Astrocyte (in vitro differentiated cells and primary cell): ENCODE measurements at regions not wholly inside any gene's neighbourhood (a gene's known extent, or its start where the extent isn't known, plus 50 kb on each side); places are given as distances from the start of the nearest gene placed in this dataset.

Source experiments
- DNase-seq: peaks from one replicate; pipeline ENCODE4 v3.0.0-alpha.2; 2010; ENCODE audit warnings: low read depth
- FAIRE-seq: peaks from 2 replicates; lab custom pipeline; 2011; peaks lifted over from hg19 to GRCh38; lab: Jason Lieb, UNC
- H2AFZ ChIP-seq: 2 replicates; pipeline ENCODE4 v1.6.0; 2012; ENCODE audit warnings: low read depth, low read length, inconsistent platforms
- H3K27ac ChIP-seq: 2 replicates; pipeline ENCODE4 v1.5.1; 2011; ENCODE audit warnings: low read depth, low read length, inconsistent platforms
- H3K27me3 ChIP-seq: 2 replicates; pipeline ENCODE4 v1.6.0; 2011; ENCODE audit warnings: low read length, inconsistent platforms; ENCODE audit not compliant: insufficient read depth
- H3K36me3 ChIP-seq: 2 replicates; pipeline ENCODE4 v1.5.1; 2011; ENCODE audit warnings: low read length, inconsistent platforms; ENCODE audit not compliant: insufficient read depth
- H3K4me1 ChIP-seq: 2 replicates; pipeline ENCODE4 v1.5.1; 2011; ENCODE audit warnings: low read length, inconsistent platforms; ENCODE audit not compliant: insufficient read depth
- H3K4me2 ChIP-seq: 2 replicates; pipeline ENCODE4 v1.6.0; 2012; ENCODE audit warnings: low read length, inconsistent platforms
- H3K4me3 ChIP-seq: 2 replicates; pipeline ENCODE4 v1.5.1; 2011; ENCODE audit warnings: low read depth, mild to moderate bottlenecking, low read length, inconsistent platforms; ENCODE audit not compliant: insufficient read depth
- H3K79me2 ChIP-seq: 2 replicates; pipeline ENCODE4 v1.6.0; 2012; ENCODE audit warnings: mild to moderate bottlenecking, low read length, inconsistent platforms; ENCODE audit not compliant: insufficient read depth
- H3K9ac ChIP-seq: 2 replicates; pipeline ENCODE4 v1.6.0; 2012; ENCODE audit warnings: mild to moderate bottlenecking, low read length, inconsistent platforms
- H3K9me3 ChIP-seq: 2 replicates; pipeline ENCODE4 v1.5.1; 2012; ENCODE audit warnings: low read depth, mild to moderate bottlenecking, low read length, inconsistent platforms; ENCODE audit not compliant: insufficient read depth
- H4K20me1 ChIP-seq: 2 replicates; pipeline ENCODE4 v1.6.0; 2012; ENCODE audit warnings: low read length, inconsistent platforms; ENCODE audit not compliant: insufficient read depth
- H3K27ac Mint-ChIP-seq: one replicate; pipeline ENCODE4 v1.8.0; 2021; ENCODE audit warnings: mild to moderate bottlenecking, mixed read lengths; ENCODE audit not compliant: unreplicated experiment
- H3K27me3 Mint-ChIP-seq: one replicate; pipeline ENCODE4 v1.8.0; 2021; ENCODE audit warnings: low read depth, mixed read lengths; ENCODE audit not compliant: unreplicated experiment
- H3K36me3 Mint-ChIP-seq: one replicate; pipeline ENCODE4 v1.8.0; 2021; ENCODE audit warnings: low read depth, mixed read lengths; ENCODE audit not compliant: unreplicated experiment
- H3K4me1 Mint-ChIP-seq: one replicate; pipeline ENCODE4 v1.8.0; 2021; ENCODE audit warnings: low read depth, mixed read lengths; ENCODE audit not compliant: unreplicated experiment
- H3K4me3 Mint-ChIP-seq: one replicate; pipeline ENCODE4 v1.8.0; 2021; ENCODE audit warnings: mild to moderate bottlenecking, moderate library complexity, mixed read lengths; ENCODE audit not compliant: unreplicated experiment
- H3K9me3 Mint-ChIP-seq: one replicate; pipeline ENCODE4 v1.8.0; 2021; ENCODE audit warnings: mild to moderate bottlenecking, mixed read lengths; ENCODE audit not compliant: unreplicated experiment
- EZH2 ChIP-seq: IDR thresholded peaks from 2 replicates; pipeline ENCODE4 v1.6.1; 2012; ENCODE audit warnings: mild to moderate bottlenecking, low read length, inconsistent platforms; ENCODE audit not compliant: insufficient read depth
- TF ChIP-seq, protein P1 (sequence below): IDR thresholded peaks from 2 replicates; pipeline ENCODE4 v1.5.1; 2011; ENCODE audit warnings: low read depth, mild to moderate bottlenecking, inconsistent platforms, low read length, moderate library complexity; ENCODE audit not compliant: insufficient read depth

DNA sequence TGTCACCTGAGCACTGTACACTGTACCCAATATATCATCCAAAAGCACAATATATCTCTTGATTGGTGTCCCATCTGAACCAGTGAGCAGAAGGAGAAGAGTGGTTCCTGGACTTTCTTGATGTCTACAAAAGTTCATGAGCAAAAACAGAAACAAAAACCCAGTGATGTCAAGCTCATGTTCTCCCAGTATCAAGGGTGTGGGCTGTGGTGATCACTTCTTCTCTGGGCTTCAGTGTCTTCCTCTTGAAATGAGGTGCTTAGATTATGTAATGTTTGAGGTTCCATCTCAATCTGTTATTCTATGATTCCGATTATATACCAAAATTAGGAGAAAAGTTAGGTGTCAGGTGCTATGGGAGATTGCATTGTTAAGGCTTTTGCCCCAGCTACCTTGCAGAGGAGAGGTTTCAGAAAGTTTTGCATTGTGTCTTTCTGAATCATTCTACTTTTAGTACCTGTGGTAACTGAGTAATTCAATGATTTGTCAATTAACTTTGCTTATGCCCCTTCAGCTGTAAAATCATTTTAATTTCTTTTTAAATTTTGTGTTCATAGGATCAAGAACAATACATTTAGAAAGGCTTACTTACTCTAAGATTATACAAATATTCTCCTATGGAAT, 122.0 kb upstream of the EOMES start:
- no peak overlapping the region for H3K4me3 Mint-ChIP-seq
- Histone ChIP-seq H3K27me3 (no peaks in the 10 kb centered on the region), H3K9me3 (peaks cover 3% of the 10 kb centered on the region), H3K4me2 (no peak overlapping the region), H3K36me3 (no peaks in the 10 kb centered on the region), H3K9ac (no peak overlapping the region), H3K4me1 (no peaks in the 10 kb centered on the region), H3K4me3 (no peak overlapping the region), H3K79me2 (no peaks in the 10 kb centered on the region), H2AFZ (no peak overlapping the region), H3K27ac (no peak overlapping the region), H4K20me1 (no peaks in the 10 kb centered on the region)
- H3K36me3 Mint-ChIP-seq: no peaks in the 10 kb centered on the region
- H3K27ac Mint-ChIP-seq: no peak overlapping the region
- no peak for TF ChIP-seq EZH2
- TF ChIP-seq, protein P1, sequence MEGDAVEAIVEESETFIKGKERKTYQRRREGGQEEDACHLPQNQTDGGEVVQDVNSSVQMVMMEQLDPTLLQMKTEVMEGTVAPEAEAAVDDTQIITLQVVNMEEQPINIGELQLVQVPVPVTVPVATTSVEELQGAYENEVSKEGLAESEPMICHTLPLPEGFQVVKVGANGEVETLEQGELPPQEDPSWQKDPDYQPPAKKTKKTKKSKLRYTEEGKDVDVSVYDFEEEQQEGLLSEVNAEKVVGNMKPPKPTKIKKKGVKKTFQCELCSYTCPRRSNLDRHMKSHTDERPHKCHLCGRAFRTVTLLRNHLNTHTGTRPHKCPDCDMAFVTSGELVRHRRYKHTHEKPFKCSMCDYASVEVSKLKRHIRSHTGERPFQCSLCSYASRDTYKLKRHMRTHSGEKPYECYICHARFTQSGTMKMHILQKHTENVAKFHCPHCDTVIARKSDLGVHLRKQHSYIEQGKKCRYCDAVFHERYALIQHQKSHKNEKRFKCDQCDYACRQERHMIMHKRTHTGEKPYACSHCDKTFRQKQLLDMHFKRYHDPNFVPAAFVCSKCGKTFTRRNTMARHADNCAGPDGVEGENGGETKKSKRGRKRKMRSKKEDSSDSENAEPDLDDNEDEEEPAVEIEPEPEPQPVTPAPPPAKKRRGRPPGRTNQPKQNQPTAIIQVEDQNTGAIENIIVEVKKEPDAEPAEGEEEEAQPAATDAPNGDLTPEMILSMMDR: no peak
- DNase-seq (no peak), FAIRE-seq (no peak)
- H3K9me3 Mint-ChIP-seq: no peaks in the 10 kb centered on the region
- peaks cover 2% of the 10 kb centered on the region for H3K27me3 Mint-ChIP-seq
- H3K4me1 Mint-ChIP-seq: no peaks in the 10 kb centered on the region

DNA sequence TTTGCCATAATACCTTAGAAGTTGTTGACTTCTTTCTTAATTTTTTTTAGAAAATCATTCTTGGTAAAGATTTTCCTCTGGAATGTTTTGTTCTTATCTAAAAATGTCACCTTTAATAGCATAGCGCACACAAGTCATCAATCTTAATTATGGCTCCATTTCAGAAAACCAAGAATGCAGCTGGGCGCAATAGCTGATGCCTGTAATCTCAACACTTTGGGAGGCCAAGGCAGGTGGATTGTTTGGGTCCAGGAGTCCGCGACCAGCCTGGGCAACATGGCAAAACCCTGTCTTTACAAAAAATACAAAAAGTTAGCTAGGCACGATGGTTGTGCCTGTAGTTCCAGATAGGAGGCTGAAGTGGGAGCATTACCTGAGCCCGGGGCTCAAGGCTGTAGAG, 125.6 kb upstream of the EOMES start:
- Mint-ChIP-seq H3K36me3 (no peaks in the 10 kb centered on the region), H3K27me3 (no peaks in the 10 kb centered on the region)

DNA sequence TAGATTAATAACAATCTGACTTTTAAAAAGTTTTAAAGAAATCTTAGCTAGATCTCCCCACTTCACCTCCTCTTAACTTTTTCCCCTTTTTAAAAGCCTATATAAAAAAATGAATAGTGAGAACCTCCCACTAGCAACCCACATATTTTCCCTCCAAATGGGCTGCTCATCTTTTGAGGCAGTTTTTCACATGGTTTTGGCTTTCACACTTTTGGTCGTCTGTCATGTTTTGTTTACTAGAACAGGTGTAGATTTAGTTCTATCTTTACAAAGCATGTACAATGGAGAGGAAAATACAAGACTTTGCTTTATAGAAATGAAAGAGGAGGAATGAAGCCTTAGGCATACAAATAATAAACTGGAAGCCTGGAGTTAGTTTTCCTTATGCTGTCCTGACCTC, 126.7 kb upstream of the EOMES start:
- no peaks in the 10 kb centered on the region for H4K20me1 ChIP-seq
- no peak for FAIRE-seq
- no peak overlapping the region for H3K4me2 ChIP-seq
- H3K9me3 ChIP-seq: no peaks in the 10 kb centered on the region
- no peaks in the 10 kb centered on the region for H3K36me3 ChIP-seq
- Mint-ChIP-seq H3K9me3 (peaks cover 10% of the 10 kb centered on the region), H3K27ac (no peak overlapping the region), H3K4me3 (no peak overlapping the region), H3K36me3 (peaks cover 2% of the 10 kb centered on the region), H3K27me3 (no peaks in the 10 kb centered on the region), H3K4me1 (no peaks in the 10 kb centered on the region)
- no peak overlapping the region for H3K9ac ChIP-seq
- TF ChIP-seq EZH2: no peak
- TF ChIP-seq, protein P1: no peak
- no peaks in the 10 kb centered on the region for H3K4me1 ChIP-seq
- no peak overlapping the region for H3K27ac ChIP-seq
- H3K27me3 ChIP-seq: no peaks in the 10 kb centered on the region
- no peaks in the 10 kb centered on the region for H3K79me2 ChIP-seq
- H2AFZ ChIP-seq: no peak overlapping the region
- no peak for DNase-seq
- H3K4me3 ChIP-seq: no peak overlapping the region

More for the DNA sequence above, 125.6 kb upstream of the EOMES start:
- H2AFZ ChIP-seq: no peak overlapping the region
- H3K4me1 ChIP-seq: no peaks in the 10 kb centered on the region
- Mint-ChIP-seq H3K4me3 (no peak overlapping the region), H3K4me1 (no peaks in the 10 kb centered on the region), H3K27ac (no peak overlapping the region), H3K9me3 (peaks cover 7% of the 10 kb centered on the region)
- no peaks in the 10 kb centered on the region for H4K20me1 ChIP-seq
- H3K4me3 ChIP-seq: no peak overlapping the region
- H3K79me2 ChIP-seq: no peaks in the 10 kb centered on the region
- no peak for DNase-seq
- no peaks in the 10 kb centered on the region for H3K27me3 ChIP-seq
- H3K36me3 ChIP-seq: no peaks in the 10 kb centered on the region
- no peak overlapping the region for H3K4me2 ChIP-seq
- FAIRE-seq: no peak
- TF ChIP-seq, protein P1: no peak
- no peak for TF ChIP-seq EZH2
- H3K27ac ChIP-seq: no peak overlapping the region
- H3K9ac ChIP-seq: no peak overlapping the region
- H3K9me3 ChIP-seq: peaks cover 3% of the 10 kb centered on the region
